Fibroblast of lung (primary cell): ENCODE measurements at regions not wholly inside any gene's neighbourhood (a gene's known extent, or its start where the extent isn't known, plus 50 kb on each side); places are given as distances from the start of the nearest gene placed in this dataset.

Experiments
- CTCF ChIP-seq, 2 donors: IDR thresholded peaks in 1 of 2; conservative IDR thresholded peaks in 1 of 2; 1 replicate in 1 of 2; 2 replicates in 1 of 2; pipeline ENCODE4 v1.5.1; 2011 to 2012; ENCODE audit warnings: low read length in 2 of 2, control low read depth in 1 of 2, inconsistent platforms in 1 of 2, low read depth in 1 of 2, mild to moderate bottlenecking in 1 of 2
- EZH2 ChIP-seq: IDR thresholded peaks from 2 replicates; pipeline ENCODE4 v1.5.1; 2012; ENCODE audit warnings: low read length, control low read depth, mild to moderate bottlenecking; ENCODE audit errors: missing control alignments

- TF ChIP-seq CTCF (conservative IDR thresholded peaks at IDR 0.05 in 1 of 2, IDR thresholded peaks at IDR 0.05 in 1 of 2; ENCODE audit: low read depth in 1 of 2, low read length in 2 of 2) (no peak), EZH2 (no peak)
These were observed 144.1 kb upstream of the UBE3A start for GRCh38 chr15:25582886-25583285.
